NCI-H1694 (cell line): ENCODE measurements at regions not wholly inside any gene's neighbourhood (a gene's known extent, or its start where the extent isn't known, plus 50 kb on each side); places are given as distances from the start of the nearest gene placed in this dataset.
"Not testable (repeated sequence)": the region's sequence is repeated elsewhere in the genome, so short reads cannot be mapped to it uniquely, and the experiment has no call there.

ENCODE experiments used
- DNase-seq: peaks from one replicate; lab custom pipeline; 2025; lab: John Stamatoyannopoulos, UW

DNA sequence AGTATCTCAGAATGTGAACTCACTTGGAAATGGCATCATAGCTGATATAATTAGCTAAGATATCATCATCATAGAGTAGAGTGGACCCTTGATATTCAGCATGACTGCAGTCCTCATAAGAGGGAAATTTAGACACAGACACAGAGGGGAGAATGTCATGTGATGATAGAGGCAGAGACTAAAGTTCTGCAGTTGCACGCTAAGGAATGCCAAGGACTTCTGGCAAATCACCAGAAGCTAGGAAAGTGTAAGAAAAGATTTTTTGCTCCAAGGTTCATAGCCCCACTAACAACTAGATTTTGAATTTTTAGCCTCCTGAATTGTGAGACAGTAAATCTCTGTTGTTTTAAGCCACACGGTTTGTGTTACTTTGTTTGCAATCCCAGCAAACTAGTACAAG is 612.6 kb upstream of the ST8SIA4 start:
- DNase-seq = no peak

DNA sequence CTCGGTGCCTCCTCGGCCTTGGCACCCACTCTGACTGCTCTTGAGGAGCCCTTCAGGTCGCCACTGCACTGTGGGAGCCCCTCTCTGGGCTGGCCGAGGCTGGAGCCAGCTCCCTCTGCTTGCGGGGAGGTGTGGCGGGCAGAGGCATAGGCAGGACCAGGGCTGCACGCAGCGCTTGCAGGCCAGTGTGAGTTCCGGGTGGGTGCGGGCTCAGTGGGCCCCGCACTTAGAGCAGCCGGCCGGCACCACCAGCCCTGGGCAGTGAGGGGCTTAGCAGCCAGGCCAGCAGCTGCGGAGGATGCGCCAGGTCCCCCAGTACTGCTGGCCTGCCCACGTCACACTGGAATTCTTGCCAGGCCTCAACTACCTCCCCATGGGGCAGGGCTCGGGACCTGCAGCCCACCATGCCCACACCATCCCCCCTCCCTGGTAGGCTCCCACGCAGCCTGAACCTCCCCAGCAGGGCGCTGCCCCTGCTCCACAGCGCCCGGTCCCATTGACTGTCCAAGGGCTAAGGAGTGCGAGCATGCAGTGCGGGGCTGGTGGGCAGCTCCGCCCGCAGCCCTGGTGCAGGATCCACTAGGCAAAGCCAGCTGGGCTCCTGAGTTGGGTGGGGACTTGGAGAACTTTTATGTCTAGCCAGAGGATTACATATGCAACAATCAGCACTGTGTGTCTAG is 602.9 kb upstream of the ST8SIA4 start:
- no peak for DNase-seq

DNA sequence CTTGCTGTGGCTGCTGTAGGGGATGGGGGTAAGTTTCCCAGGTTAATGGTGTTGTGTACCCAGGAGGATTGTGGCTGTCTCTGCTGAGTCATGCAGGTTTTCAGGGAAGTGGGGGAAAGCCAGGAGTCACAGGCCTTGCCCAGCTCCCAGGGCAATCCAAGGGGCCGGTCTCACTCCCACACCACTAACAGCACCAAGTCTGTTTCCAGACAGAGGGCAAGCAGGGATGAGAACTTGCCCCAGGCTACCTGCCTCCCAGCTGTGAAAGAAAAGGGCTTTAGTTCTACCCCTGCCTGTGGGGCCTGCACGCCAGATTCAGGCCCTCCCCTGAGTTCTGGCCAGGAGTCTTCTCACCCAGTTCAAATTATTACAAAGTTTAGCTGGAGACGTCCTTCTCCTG is 579.8 kb upstream of the ST8SIA4 start:
- no peak for DNase-seq

DNA sequence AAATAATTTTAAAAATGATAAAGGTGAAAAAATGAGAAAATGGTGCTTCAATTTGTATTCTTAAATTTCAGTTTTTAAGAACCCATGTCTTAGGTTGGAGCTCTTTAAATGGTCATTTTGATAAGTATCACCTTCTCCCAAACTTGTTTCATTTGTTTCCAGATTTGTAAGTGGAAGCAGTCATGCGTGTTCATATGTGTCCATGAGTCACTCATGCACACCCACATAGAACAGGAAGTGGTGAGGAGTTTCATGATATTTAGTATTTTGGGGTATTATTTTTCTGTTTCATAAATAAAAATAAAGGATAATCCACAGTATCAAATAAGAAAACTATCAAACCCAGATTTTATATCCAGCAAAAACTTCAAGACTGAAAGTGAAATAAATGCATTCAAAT is 570.4 kb upstream of the ST8SIA4 start:
- DNase-seq = no peak

DNA sequence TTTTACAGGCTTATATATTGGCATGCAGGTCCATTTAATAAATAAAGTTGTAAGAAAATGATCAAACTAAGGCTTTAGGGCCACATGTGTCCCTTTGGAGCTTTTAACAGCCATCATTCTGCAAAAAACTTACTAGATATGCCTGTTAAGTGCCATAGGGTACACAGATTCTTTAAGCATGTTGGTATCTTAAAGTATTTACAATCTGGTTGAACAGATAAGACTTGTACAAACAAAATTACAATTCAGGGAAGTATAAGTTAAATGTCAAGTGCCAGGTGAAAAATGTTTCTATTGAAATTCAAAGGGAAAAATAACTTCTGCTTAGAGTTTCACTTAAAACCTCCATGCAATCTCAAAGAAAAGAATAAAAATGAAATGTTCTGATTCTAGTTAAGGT is 558.4 kb upstream of the ST8SIA4 start:
- no peak for DNase-seq

DNA sequence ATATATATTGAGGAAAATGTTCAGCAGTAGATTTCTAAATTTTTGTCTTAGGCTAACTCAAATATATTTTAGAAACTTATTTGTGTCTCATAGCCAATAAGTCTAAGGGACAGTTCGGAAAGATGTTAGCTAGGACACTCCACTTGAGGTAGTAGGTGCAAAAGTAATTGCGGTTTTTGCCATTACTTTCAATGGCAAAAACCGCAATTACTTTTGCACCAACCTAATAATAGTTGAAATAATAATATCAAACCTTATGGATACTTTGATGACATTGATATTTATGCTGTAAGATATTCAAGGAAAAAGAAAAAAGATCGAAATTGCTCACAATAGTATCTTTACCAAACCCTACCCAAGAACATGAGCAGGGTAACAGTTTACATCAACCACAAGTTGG is 555.5 kb upstream of the ST8SIA4 start:
- no peak for DNase-seq

DNA sequence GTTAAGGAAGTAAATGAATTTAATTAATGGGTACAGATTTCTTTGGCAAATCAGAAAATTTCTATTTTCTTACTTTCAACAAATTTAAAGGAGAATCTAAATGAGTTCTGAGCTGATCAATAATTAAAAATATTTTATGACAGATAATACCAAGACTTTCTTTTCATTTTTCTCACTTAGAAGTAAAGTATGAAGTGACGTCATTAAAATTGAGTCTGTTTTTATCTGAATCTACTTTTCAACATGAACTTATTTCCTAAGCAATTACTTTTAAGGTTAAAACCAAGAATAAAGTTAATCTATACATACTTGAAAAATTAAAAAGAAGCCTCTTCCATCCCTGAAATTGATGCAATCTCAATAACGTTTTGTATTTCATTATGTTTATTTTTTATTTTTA is 552.8 kb upstream of the ST8SIA4 start:
- DNase-seq = no peak

DNA sequence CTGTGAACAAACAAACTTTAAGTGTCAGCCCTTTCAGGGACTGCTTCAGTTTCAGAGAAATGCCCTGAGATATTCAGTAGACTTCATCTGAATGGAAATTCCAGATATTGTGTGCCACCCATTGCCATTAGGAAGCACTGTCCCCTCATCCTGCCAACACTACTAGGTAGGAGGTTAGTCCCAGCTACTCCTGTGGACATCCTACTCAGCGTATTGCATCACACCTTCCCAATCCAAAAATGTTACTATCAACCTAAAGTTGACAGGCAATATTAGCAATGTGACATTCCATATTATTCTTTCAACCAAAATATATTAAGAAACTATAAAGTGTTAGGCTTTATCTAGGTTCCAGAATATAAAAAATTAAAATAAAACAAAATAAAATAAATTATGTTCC is 552.0 kb upstream of the ST8SIA4 start:
- no peak for DNase-seq

DNA sequence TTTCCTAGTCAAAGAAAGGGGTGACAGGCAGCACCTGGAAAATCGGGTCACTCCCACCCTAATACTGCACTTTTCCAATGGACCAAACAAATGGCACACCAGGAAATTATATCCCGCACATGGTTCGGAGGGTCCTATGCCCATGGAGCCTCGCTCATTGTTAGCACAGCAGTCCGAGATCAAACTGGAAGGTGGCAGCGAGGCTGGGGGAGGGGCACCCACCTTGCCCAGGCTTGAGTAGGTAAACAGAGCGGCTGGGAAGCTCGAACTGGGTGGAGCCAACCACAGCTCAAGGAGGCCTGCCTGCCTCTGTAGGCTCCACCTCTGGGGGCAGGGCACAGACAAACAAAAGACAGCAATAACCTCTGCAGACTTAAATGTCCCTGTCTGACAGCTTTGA is 539.2 kb upstream of the ST8SIA4 start:
- DNase-seq = not testable (repeated sequence)

DNA sequence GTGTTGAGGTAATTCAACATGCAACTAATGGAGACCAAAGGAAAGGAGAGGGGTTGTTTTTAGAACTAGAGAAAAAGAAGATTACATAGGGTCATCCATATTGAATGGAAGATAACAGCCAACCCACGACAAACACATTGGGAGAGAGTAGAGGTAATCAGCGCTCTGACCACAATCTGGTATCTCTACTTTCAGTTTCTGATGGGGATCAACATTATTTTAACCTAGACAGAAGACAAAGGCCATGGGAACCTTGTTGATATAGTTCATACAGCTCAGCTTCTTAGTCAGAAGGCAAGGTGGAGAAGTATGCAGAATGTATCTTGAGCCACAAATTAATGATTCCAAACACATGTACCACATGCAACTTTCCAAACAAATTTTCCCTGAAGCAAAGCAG is 537.1 kb upstream of the ST8SIA4 start:
- no peak for DNase-seq

DNA sequence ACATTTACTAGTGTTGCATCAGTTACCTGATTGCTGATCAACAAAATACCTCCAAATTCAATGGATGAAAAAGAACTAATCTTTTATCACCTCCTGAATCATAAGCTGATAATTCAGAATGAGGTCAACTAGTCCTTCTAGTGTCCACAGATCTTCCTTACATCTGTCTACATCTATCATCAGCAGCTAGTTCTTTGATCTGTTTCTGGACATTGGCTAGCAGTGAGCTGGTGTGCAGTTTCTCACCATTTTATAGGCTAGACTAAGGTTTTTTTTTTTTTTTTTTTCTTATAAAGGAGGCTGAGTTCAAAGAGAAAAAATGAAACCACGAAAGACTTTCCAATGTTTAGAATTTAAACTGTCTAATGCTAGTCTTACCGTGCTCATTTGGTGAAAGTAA is 534.3 kb upstream of the ST8SIA4 start:
- DNase-seq = no peak

DNA sequence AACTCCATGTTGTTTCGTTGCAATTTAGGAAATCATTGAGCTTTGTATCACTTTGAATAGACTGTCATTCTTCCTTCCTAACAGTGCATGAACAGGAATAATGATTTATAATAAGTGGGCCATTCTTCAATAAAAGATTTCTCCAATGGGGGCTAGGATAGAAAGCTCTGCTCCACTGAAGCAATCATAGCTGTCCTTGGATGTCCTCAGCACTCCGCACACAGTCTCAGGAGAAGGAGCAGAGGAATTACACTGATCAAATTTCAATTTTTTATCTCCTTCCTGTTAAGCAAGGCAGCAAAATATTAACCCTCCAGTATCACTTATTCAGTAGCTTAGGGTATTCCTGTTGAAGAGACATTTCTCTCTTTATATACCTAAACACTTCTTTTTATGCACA is 532.7 kb upstream of the ST8SIA4 start:
- no peak for DNase-seq

DNA sequence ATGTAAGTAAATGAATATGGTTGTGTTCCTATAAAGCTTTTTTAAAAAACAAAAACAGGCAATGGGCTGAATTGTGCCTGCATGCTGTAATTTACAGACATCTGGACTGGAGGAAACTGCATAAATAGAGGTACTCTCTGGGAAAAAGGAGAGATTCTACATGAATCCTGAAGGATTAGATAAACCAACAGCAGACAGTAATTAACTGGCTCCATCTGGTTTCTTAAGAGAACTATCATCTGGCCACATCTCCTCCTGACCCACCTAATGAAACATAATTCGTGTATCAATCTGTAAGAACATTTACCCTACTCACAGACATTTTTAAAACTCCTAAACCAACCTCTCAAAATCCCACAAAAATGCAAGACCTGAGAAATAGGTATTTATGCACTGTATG is 528.1 kb upstream of the ST8SIA4 start:
- no peak for DNase-seq

DNA sequence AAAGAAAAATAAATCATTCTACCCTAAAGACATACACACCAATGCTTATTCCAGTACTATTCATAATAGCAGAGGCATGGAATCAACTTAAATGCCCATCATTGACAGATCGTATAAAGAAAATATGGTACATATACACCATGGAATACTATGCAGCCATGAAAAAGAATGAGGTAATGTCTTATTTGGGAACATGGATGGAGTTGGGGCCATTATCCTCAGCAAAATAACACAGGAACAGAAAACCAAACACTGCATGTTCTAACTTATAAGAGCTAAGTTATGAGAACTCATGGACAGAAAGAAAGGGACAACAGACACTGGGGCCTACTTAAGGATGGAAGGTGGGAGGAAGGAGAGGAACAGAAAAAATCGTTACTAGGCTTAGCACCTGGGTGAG is 527.5 kb upstream of the ST8SIA4 start:
- DNase-seq = no peak

DNA sequence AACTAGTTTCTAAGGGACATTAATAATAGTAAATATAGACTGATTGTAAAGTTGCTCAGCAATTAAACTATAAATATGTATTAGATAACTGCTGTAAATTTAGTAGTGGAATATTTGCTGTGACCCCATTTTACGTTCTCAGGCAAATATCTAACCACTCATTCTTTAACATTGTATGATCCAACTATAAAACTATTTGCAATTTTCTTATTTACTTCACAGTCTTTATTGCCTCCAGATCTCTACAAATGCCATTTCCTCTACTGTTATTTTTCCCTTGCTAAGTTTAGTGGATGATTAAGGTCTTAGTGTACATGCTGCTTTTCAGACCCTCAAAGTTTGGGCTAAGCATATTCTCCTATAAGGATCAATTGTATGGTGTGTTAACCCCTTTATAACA is 526.2 kb upstream of the ST8SIA4 start:
- no peak for DNase-seq

DNA sequence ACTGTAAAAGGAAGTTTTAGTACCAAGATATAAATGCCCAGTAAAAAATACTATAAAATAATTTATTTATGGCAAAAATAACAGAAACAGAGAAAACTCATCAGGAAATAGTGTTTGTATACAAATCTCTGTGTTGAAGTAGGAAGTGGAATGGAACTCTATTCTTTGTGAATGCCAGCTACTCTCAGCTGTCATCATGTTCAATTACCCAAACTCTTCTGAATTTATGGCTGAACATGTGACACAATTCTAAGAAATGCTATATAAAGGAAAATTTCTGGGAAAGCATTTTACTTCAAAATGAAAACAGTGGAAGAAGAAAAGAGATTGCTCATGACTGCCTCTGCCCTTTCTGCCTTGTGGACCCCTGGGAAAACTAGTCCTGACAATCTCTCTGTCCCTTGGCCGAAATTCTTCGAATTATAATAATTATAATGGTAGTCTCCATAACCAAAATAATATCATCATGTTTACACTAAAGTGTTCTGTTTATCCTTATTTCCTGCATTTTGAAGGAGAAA is 522.3 kb upstream of the ST8SIA4 start:
- DNase-seq = no peak

DNA sequence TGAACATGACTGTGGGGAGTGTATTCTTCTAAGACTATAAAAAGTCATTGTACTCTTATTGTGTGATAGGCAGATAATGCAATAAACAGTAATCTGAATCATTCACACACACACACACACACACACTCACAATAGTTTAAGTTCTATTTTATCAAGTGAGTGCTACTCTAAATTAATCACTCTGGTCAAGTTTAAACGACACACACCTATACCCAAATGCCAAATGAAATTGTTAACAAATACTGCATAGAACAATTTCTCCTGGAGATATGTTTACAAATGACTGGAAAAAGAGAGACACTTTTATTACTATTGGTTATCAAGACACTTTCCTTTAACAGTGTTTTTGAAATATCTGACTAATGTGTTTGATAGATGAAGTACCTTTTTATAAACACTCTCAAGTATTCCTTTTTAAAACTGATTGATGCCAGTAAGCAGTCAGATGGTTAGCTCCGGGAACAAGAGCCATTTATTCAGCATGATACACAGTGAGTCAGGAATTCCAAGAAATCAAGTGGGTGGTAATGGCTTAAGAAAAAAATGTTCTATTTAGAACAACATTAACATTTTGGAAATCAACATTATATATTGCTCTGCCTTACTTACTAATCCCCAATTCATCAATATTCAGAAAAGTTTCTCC is 521.6 kb upstream of the ST8SIA4 start:
- no peak for DNase-seq

DNA sequence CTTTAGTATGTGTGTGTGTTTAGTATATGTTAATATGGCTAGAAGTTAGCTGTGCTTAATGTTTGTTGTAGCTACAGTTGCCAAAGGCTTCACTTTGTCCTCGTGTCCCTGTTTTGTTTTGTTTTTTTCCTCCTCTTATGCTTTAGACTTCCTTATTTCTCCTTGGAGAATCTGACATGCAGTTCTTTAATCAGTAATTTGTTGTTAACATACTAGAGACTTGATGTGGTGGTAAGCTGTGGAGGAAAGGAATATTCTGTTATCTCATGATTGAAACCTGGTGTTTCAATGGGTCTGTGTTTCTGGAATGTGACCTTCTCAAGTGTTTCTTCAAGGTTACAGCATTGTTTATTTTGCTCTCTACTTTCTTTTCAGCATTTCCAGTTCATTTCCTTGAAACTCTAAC is 515.6 kb upstream of the ST8SIA4 start:
- no peak for DNase-seq

DNA sequence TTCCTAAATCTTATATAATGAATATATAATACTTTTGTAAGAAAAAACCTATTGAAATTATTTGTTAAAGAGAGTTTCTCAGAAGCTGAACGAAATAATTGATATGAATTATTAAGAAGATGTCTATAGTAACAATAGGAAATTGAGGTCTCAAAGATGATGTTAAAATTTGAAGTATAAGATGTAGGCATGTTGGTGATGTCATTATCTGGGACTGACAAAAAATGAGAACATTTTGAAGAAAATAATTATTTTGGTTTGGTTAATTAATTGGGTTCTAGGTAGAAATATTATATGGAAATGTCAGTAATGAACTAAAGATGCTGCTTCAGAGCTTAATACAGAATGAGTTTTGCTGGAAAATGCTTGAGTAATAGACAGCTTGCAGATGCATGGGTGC is 501.4 kb upstream of the ST8SIA4 start:
- DNase-seq = no peak

DNA sequence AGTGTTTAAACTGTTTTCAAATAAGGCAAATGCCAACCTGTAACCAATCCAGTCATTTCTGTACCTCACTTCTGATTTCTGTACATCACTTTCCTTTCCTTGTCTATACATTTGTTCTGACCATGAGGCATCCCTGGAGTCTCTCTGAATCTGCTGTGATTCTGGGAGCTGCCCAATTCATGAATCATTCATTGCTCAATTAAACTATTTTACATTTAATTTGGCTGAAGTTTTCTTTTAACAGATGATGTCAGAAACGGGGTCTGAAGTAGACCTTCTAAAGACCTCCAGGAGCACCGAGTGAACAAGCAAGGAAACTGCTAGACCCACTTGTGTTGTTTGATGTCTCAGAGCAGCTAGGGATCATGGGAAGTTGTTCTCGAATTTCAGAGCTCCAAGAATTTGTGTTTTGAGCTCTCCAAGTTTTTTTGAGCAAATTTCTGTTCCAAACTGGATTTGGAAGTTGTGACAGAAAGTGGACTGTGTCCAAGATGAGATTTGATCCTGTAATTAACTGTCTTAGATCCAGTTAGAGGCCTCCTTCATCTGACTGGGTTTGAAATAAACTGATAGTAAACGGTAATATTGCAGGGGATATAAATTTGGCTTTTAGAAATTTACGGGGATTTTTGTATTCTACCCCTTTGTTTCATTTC is 490.8 kb upstream of the ST8SIA4 start:
- no peak for DNase-seq

DNA sequence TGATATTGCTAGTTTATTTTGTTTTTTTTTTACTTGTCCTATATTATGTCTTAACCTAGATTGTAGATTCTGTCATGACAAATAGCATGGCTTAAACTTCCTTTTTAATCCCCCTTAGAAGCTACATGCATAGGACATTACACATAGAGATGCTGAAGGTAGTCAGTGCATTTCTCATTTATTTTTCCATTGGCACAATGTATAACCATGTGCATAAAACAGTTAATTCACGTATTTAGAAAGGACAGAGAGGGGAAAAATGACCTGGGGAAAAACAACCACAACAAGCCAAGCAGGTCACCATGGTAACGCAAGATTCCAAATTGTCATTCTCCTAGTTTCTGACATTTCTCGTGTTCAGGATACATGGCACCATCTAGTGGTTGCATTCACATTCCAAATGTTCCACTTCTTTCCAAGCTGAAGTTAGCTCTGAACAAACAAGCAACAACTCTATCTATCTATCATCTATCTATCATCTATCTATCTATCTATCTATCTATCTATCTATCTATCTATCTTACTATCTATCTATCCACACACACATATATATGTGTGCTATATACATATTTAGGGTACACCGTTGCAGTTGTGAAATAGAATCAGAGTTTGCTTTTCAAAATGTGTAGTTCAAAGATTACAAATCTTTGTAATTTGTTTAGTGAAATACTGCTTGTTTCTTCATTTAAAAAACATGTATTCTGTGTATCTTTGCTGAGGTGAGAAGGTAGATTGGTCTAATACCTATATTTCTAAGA is 487.2 kb upstream of the ST8SIA4 start:
- peak; percentile 55 for DNase-seq

DNA sequence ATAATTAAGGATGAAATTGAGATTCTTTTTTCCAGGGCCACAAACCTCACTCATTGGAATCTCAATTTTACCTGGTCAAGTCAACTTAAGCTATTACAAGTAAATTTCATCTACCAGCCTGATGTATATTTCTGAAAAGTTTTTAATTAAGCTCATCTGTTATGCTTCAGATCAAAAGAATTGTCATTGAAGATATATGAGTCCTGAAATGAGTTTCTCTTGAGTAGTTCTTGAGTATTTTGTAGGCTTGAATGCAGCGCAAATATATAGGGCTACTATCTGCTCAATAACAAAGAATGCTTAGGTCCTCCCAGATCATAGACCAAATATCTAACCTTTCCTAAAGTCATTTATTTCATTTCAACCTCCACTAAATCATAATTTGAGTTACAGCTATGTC is 482.2 kb upstream of the ST8SIA4 start:
- DNase-seq = no peak

DNA sequence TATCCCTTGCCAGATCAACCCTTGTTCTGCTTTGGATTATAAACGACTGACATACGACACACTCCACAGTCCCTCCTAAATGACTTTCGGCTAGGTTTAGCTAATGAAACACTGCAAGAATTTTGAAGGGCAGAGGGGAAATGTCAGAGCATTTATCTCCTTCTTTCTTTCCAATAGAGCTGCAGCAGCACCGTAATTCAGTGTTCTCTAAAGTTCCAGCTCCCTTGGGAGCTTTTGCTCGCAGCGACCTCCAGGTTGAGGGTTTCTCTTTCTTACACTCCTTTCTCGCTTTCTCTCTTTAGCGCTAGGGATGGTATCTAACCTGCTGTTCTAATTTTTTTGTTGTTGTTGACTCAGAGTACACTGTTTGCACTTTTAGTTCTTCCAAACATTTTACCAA is 467.1 kb upstream of the ST8SIA4 start:
- no peak for DNase-seq
